ENCODE measurements at regions not wholly inside any gene's neighbourhood (a gene's known extent, or its start where the extent isn't known, plus 50 kb on each side); places are given as distances from the start of the nearest gene placed in this dataset.
A peak's percentile ranks its signal among the peaks of the same experiment; 100 is the strongest.
"Not testable (repeated sequence)": the region's sequence is repeated elsewhere in the genome, so short reads cannot be mapped to it uniquely, and the experiment has no call there.

- peaks cover 17% of the 10 kb centered on the region for H3K27me3 ChIP-seq (ENCODE audit: control insufficient read depth, insufficient read depth, low read length)
- peak; percentile 22 for DNase-seq
- no peak overlapping the region for H3K4me3 ChIP-seq (ENCODE audit: insufficient read depth, low read depth, low read length)
- no peaks in the 10 kb centered on the region for H3K36me3 ChIP-seq (replicated peaks; ENCODE audit: control insufficient read depth, insufficient read depth, low read length)
Measured at GRCh38 chr22:44622679-44623078, 79.3 kb upstream of the PRR5 start.

GRCh38 chr22:44622147-44622427, 79.9 kb upstream of the PRR5 start:
- DNase-seq = peak; percentile 84
- Histone ChIP-seq H3K36me3 (replicated peaks; ENCODE audit: control insufficient read depth, insufficient read depth, low read length) (no peaks in the 10 kb centered on the region), H3K27me3 (ENCODE audit: control insufficient read depth, insufficient read depth, low read length) (peaks cover 12% of the 10 kb centered on the region), H3K4me3 (ENCODE audit: insufficient read depth, low read depth, low read length) (no peak overlapping the region)

- H3K27me3 ChIP-seq (ENCODE audit: control insufficient read depth, insufficient read depth, low read length) = peaks cover 7% of the 10 kb centered on the region
- H3K4me3 ChIP-seq (ENCODE audit: insufficient read depth, low read depth, low read length) = no peak overlapping the region
- DNase-seq = peak; percentile 40
- no peaks in the 10 kb centered on the region for H3K36me3 ChIP-seq (replicated peaks; ENCODE audit: control insufficient read depth, insufficient read depth, low read length)
Measured at GRCh38 chr22:44621401-44622146, 80.4 kb upstream of the PRR5 start.

- H3K36me3 ChIP-seq (replicated peaks; ENCODE audit: control insufficient read depth, insufficient read depth, low read length) = no peaks in the 10 kb centered on the region
- no peak overlapping the region for H3K4me3 ChIP-seq (ENCODE audit: insufficient read depth, low read depth, low read length)
- H3K27me3 ChIP-seq (ENCODE audit: control insufficient read depth, insufficient read depth, low read length) = peaks cover 3% of the 10 kb centered on the region
- DNase-seq = no peak
Measured at GRCh38 chr22:44620841-44621257, 81.2 kb upstream of the PRR5 start.

- Histone ChIP-seq H3K4me3 (ENCODE audit: insufficient read depth, low read depth, low read length) (no peak overlapping the region), H3K36me3 (replicated peaks; ENCODE audit: control insufficient read depth, insufficient read depth, low read length) (no peaks in the 10 kb centered on the region), H3K27me3 (ENCODE audit: control insufficient read depth, insufficient read depth, low read length) (no peaks in the 10 kb centered on the region; the same call in 1 of the 2 replicates)
- peak; percentile 93 for DNase-seq
Measured at GRCh38 chr22:44620129-44620840, 81.7 kb upstream of the PRR5 start.

- not testable (repeated sequence) for DNase-seq; H3K36me3 ChIP-seq (replicated peaks; ENCODE audit: control insufficient read depth, insufficient read depth, low read length)
Measured at GRCh38 chr22:44619560-44620128, 82.4 kb upstream of the PRR5 start.

GRCh38 chr22:44618910-44619309, 83.1 kb upstream of the PRR5 start:
- H3K36me3 ChIP-seq (replicated peaks; ENCODE audit: control insufficient read depth, insufficient read depth, low read length); H3K27me3 ChIP-seq (ENCODE audit: control insufficient read depth, insufficient read depth, low read length); DNase-seq: not testable (repeated sequence)

More at GRCh38 chr22:44619560-44620128, 82.4 kb upstream of the PRR5 start:
- not testable (repeated sequence) for H3K27me3 ChIP-seq (ENCODE audit: control insufficient read depth, insufficient read depth, low read length); H3K4me3 ChIP-seq (ENCODE audit: insufficient read depth, low read depth, low read length)

GRCh38 chr22:44618400-44618799, 83.6 kb upstream of the PRR5 start:
- DNase-seq = peak; percentile 70
- no peaks in the 10 kb centered on the region for H3K36me3 ChIP-seq (replicated peaks; ENCODE audit: control insufficient read depth, insufficient read depth, low read length)
- no peaks in the 10 kb centered on the region; the same call in 1 of the 2 replicates for H3K27me3 ChIP-seq (ENCODE audit: control insufficient read depth, insufficient read depth, low read length)
- H3K4me3 ChIP-seq (ENCODE audit: insufficient read depth, low read depth, low read length) = no peak overlapping the region

More at GRCh38 chr22:44618910-44619309, 83.1 kb upstream of the PRR5 start:
- H3K4me3 ChIP-seq (ENCODE audit: insufficient read depth, low read depth, low read length) = not testable (repeated sequence)

- H3K4me3 ChIP-seq (ENCODE audit: insufficient read depth, low read depth, low read length) = no peak overlapping the region
- DNase-seq = no peak
- no peaks in the 10 kb centered on the region for H3K36me3 ChIP-seq (replicated peaks; ENCODE audit: control insufficient read depth, insufficient read depth, low read length)
- H3K27me3 ChIP-seq (ENCODE audit: control insufficient read depth, insufficient read depth, low read length) = no peaks in the 10 kb centered on the region; the same call in 1 of the 2 replicates
Measured at GRCh38 chr22:44617828-44618227, 84.2 kb upstream of the PRR5 start.

GRCh38 chr22:44616882-44617655, 84.9 kb upstream of the PRR5 start:
- no peaks in the 10 kb centered on the region; the same call in 1 of the 2 replicates for H3K27me3 ChIP-seq (ENCODE audit: control insufficient read depth, insufficient read depth, low read length)
- no peaks in the 10 kb centered on the region for H3K36me3 ChIP-seq (replicated peaks; ENCODE audit: control insufficient read depth, insufficient read depth, low read length)
- no peak overlapping the region for H3K4me3 ChIP-seq (ENCODE audit: insufficient read depth, low read depth, low read length)
- DNase-seq = peak; percentile 73

- no peak for DNase-seq
- Histone ChIP-seq H3K27me3 (ENCODE audit: control insufficient read depth, insufficient read depth, low read length) (no peaks in the 10 kb centered on the region; the same call in 1 of the 2 replicates), H3K36me3 (replicated peaks; ENCODE audit: control insufficient read depth, insufficient read depth, low read length) (no peaks in the 10 kb centered on the region), H3K4me3 (ENCODE audit: insufficient read depth, low read depth, low read length) (no peak overlapping the region)
Measured at GRCh38 chr22:44616461-44616860, 85.5 kb upstream of the PRR5 start.

GRCh38 chr22:44615602-44616180, 86.3 kb upstream of the PRR5 start:
- DNase-seq = no peak
- no peaks in the 10 kb centered on the region; the same call in 1 of the 2 replicates for H3K27me3 ChIP-seq (ENCODE audit: control insufficient read depth, insufficient read depth, low read length)
- H3K36me3 ChIP-seq (replicated peaks; ENCODE audit: control insufficient read depth, insufficient read depth, low read length) = no peaks in the 10 kb centered on the region
- no peak overlapping the region for H3K4me3 ChIP-seq (ENCODE audit: insufficient read depth, low read depth, low read length)

- Histone ChIP-seq H3K36me3 (replicated peaks; ENCODE audit: control insufficient read depth, insufficient read depth, low read length) (no peaks in the 10 kb centered on the region), H3K4me3 (ENCODE audit: insufficient read depth, low read depth, low read length) (no peak overlapping the region), H3K27me3 (ENCODE audit: control insufficient read depth, insufficient read depth, low read length) (no peaks in the 10 kb centered on the region; the same call in 1 of the 2 replicates)
- no peak for DNase-seq
Measured at GRCh38 chr22:44615146-44615545, 86.9 kb upstream of the PRR5 start.

- no peaks in the 10 kb centered on the region for H3K27me3 ChIP-seq (ENCODE audit: control insufficient read depth, insufficient read depth, low read length)
- H3K4me3 ChIP-seq (ENCODE audit: insufficient read depth, low read depth, low read length) = no peak overlapping the region
- no peaks in the 10 kb centered on the region for H3K36me3 ChIP-seq (replicated peaks; ENCODE audit: control insufficient read depth, insufficient read depth, low read length)
- no peak for DNase-seq
Measured at GRCh38 chr22:44613196-44613595, 88.8 kb upstream of the PRR5 start.
